ENCODE measurements at regions not wholly inside any gene's neighbourhood (a gene's known extent, or its start where the extent isn't known, plus 50 kb on each side); places are given as distances from the start of the nearest gene placed in this dataset.

GRCh38 chrY:21169821-21170220 lies 341.3 kb upstream of the RBMY1B start:
- DNase-seq (ENCODE audit: low read depth in 2 of 3, low spot score in 1 of 3), result no peak

GRCh38 chrY:21174697-21175463 lies 336.3 kb upstream of the RBMY1B start:
- no peak for DNase-seq (ENCODE audit: low read depth in 2 of 3, low spot score in 1 of 3)

GRCh38 chrY:21175505-21175904 lies 335.6 kb upstream of the RBMY1B start:
- no peak for DNase-seq (ENCODE audit: low read depth in 2 of 3, low spot score in 1 of 3)

- DNase-seq (ENCODE audit: low read depth in 2 of 3, low spot score in 1 of 3), result no peak
These were observed 333.8 kb upstream of the RBMY1B start for GRCh38 chrY:21177306-21177800.

GRCh38 chrY:21178281-21178680 lies 332.9 kb upstream of the RBMY1B start:
- no peak for DNase-seq (ENCODE audit: low read depth in 2 of 3, low spot score in 1 of 3)

GRCh38 chrY:21180921-21181320 lies 330.2 kb upstream of the RBMY1B start:
- peak in 2 of 3 donors; percentile 13 to 20 for DNase-seq (ENCODE audit: low read depth in 2 of 3, low spot score in 1 of 3)

GRCh38 chrY:21184271-21184670 lies 326.9 kb upstream of the RBMY1B start:
- DNase-seq (ENCODE audit: low read depth in 2 of 3, low spot score in 1 of 3), result no peak

GRCh38 chrY:21185419-21186105 lies 325.6 kb upstream of the RBMY1B start:
- no peak for DNase-seq (ENCODE audit: low read depth in 2 of 3, low spot score in 1 of 3)

- DNase-seq (ENCODE audit: low read depth in 2 of 3, low spot score in 1 of 3), result no peak
These were observed 318.4 kb upstream of the RBMY1B start for GRCh38 chrY:21192694-21193093.

GRCh38 chrY:21200246-21200645 lies 310.9 kb upstream of the RBMY1B start:
- DNase-seq (ENCODE audit: low read depth in 2 of 3, low spot score in 1 of 3), result no peak

GRCh38 chrY:21227849-21228248 lies 283.3 kb upstream of the RBMY1B start:
- DNase-seq (ENCODE audit: low read depth in 2 of 3, low spot score in 1 of 3), result no peak

GRCh38 chrY:21240221-21240620 lies 270.9 kb upstream of the RBMY1B start:
- DNase-seq (ENCODE audit: low read depth in 2 of 3, low spot score in 1 of 3), result no peak

GRCh38 chrY:21240662-21241310 lies 270.4 kb upstream of the RBMY1B start:
- no peak for DNase-seq (ENCODE audit: low read depth in 2 of 3, low spot score in 1 of 3)

- DNase-seq (ENCODE audit: low read depth in 2 of 3, low spot score in 1 of 3), result no peak
These were observed 268.3 kb upstream of the RBMY1B start for GRCh38 chrY:21242793-21243192.

- no peak for DNase-seq (ENCODE audit: low read depth in 2 of 3, low spot score in 1 of 3)
These were observed 264.4 kb upstream of the RBMY1B start for GRCh38 chrY:21246780-21247179.

GRCh38 chrY:21248591-21248990 lies 262.5 kb upstream of the RBMY1B start:
- no peak for DNase-seq (ENCODE audit: low read depth in 2 of 3, low spot score in 1 of 3)

- DNase-seq (ENCODE audit: low read depth in 2 of 3, low spot score in 1 of 3), result no peak
These were observed 257.5 kb upstream of the RBMY1B start for GRCh38 chrY:21253455-21254248.

GRCh38 chrY:21254476-21254875 lies 256.7 kb upstream of the RBMY1B start:
- no peak for DNase-seq (ENCODE audit: low read depth in 2 of 3, low spot score in 1 of 3)

GRCh38 chrY:21256820-21257219 lies 254.3 kb upstream of the RBMY1B start:
- DNase-seq (ENCODE audit: low read depth in 2 of 3, low spot score in 1 of 3), result no peak

- DNase-seq (ENCODE audit: low read depth in 2 of 3, low spot score in 1 of 3), result no peak
These were observed 251.4 kb upstream of the RBMY1B start for GRCh38 chrY:21259707-21260106.

GRCh38 chrY:21260325-21260724 lies 250.8 kb upstream of the RBMY1B start:
- DNase-seq (ENCODE audit: low read depth in 2 of 3, low spot score in 1 of 3), result no peak
